Lower leg skin (tissue), 3 donors: ENCODE measurements at regions not wholly inside any gene's neighbourhood (a gene's known extent, or its start where the extent isn't known, plus 50 kb on each side); places are given as distances from the start of the nearest gene placed in this dataset.

ENCODE experiments used
- CTCF ChIP-seq, 3 donors: fragments of 450-650 bp; IDR thresholded peaks; one replicate each; pipeline ENCODE4 v1.5.1; 2016; ENCODE audit warnings: antibody characterized with exemption in 3 of 3, mild to moderate bottlenecking in 3 of 3, moderate library complexity in 2 of 3
- POLR2A ChIP-seq, 2 donors: fragments of 450-650 bp; IDR thresholded peaks; one replicate each; pipeline ENCODE4 v1.6.1; 2016 to 2017; ENCODE audit warnings: antibody characterized with exemption in 2 of 2, mild to moderate bottlenecking in 1 of 2, moderate library complexity in 1 of 2

GRCh38 chr11:26777372-26777808, 55.5 kb upstream of the SLC5A12 start:
- TF ChIP-seq CTCF (IDR thresholded peaks at IDR 0.05) (no peak), POLR2A (IDR thresholded peaks at IDR 0.05) (no peak)
